LNCaP clone FGC (cell line): ENCODE measurements at regions not wholly inside any gene's neighbourhood (a gene's known extent, or its start where the extent isn't known, plus 50 kb on each side); places are given as distances from the start of the nearest gene placed in this dataset.

Source experiments
- DNase-seq: peaks from one replicate; pipeline ENCODE4 v3.0.0-alpha.2; 2011; ENCODE audit warnings: low read depth
- H3K4me3 ChIP-seq: 2 replicates; pipeline ENCODE4 v1.5.1; 2011; ENCODE audit warnings: mild to moderate bottlenecking, low read depth, low read length, control low read depth
- CTCF ChIP-seq: IDR thresholded peaks from 2 replicates; pipeline ENCODE4 v1.5.1; 2012; ENCODE audit warnings: mild to moderate bottlenecking; ENCODE audit not compliant: control insufficient read depth, insufficient read depth; ENCODE audit errors: extremely low read depth

- no peak for TF ChIP-seq CTCF
- peak; percentile 50 for DNase-seq
- peak overlapping the region; percentile 19 for H3K4me3 ChIP-seq
Measured at GRCh38 chr10:2985729-2986232, 81.6 kb upstream of the PFKP start.

GRCh38 chr10:2984682-2985081 is 82.7 kb upstream of the PFKP start:
- no peak for DNase-seq
- TF ChIP-seq CTCF, result no peak

GRCh38 chr10:2982146-2982545 is 85.2 kb upstream of the PFKP start:
- H3K4me3 ChIP-seq, result no peak overlapping the region
- no peak for TF ChIP-seq CTCF
- no peak for DNase-seq

More at GRCh38 chr10:2984682-2985081, 82.7 kb upstream of the PFKP start:
- no peak overlapping the region for H3K4me3 ChIP-seq

GRCh38 chr10:2981361-2981801 is 86.0 kb upstream of the PFKP start:
- H3K4me3 ChIP-seq, result no peak overlapping the region
- TF ChIP-seq CTCF, result no peak
- DNase-seq, result no peak

GRCh38 chr10:2980791-2981360 is 86.5 kb upstream of the PFKP start:
- DNase-seq, result no peak
- no peak for TF ChIP-seq CTCF

GRCh38 chr10:2980116-2980515 is 87.2 kb upstream of the PFKP start:
- TF ChIP-seq CTCF, result no peak
- no peak overlapping the region for H3K4me3 ChIP-seq
- no peak for DNase-seq

More at GRCh38 chr10:2980791-2981360, 86.5 kb upstream of the PFKP start:
- no peak overlapping the region for H3K4me3 ChIP-seq

GRCh38 chr10:2979306-2979705 is 88.0 kb upstream of the PFKP start:
- no peak for DNase-seq
- H3K4me3 ChIP-seq, result no peak overlapping the region
- no peak for TF ChIP-seq CTCF
